ENCODE measurements at regions not wholly inside any gene's neighbourhood (a gene's known extent, or its start where the extent isn't known, plus 50 kb on each side); places are given as distances from the start of the nearest gene placed in this dataset.

DNA sequence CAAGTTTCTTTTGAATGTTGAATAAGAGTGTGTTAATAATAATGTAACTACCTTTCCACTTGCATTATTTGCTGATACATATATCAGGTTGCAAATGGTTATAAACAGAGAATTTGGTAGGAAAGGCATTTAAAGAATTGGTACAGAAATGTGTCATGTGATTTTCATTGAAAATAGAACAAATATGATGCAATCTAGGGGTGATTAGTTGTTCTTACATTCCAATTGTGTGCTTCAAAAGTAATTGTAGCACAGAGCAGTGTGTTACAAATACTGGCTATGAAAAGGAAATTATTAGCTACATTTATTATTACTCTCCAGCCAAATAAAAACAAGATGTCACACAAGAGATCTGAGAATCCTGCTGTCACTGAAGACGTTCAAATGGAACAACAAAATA, 61.8 kb upstream of the PRDM9 start:
- Mint-ChIP-seq H3K4me3 (no peak overlapping the region), H3K4me1 (no peaks in the 10 kb centered on the region), H3K27ac (no peak overlapping the region), H3K27me3 (no peaks in the 10 kb centered on the region), H3K9me3 (ENCODE audit: insufficient read depth) (peaks cover 6% of the 10 kb centered on the region)
- Histone ChIP-seq H2AFZ (ENCODE audit: insufficient read depth, low read depth, low read length, poor library complexity, severe bottlenecking) (no peak overlapping the region), H3K9ac (ENCODE audit: low read length) (no peak overlapping the region), H3K4me1 (ENCODE audit: control insufficient read depth in 2 of 2, insufficient read depth in 2 of 2, low read length in 2 of 2) (no peaks in the 10 kb centered on the region), H4K20me1 (ENCODE audit: control insufficient read depth, insufficient read depth, low read length, poor library complexity, severe bottlenecking) (no peaks in the 10 kb centered on the region), H3K27ac (ENCODE audit: low read length in 2 of 2) (no peak overlapping the region), H3K4me2 (replicated peaks; ENCODE audit: low read depth, low read length, poor library complexity, severe bottlenecking) (no peak overlapping the region), H3K4me3 (ENCODE audit: control extremely low read depth in 1 of 5, extremely low read depth in 1 of 5, insufficient read depth in 1 of 5, low read depth in 2 of 5, low read length in 4 of 5) (no peak overlapping the region), H3K27me3 (replicated peaks in 1 of 4; ENCODE audit: control extremely low read depth in 1 of 4, control insufficient read depth in 3 of 4, insufficient read depth in 4 of 4, low read length in 3 of 4) (no peaks in the 10 kb centered on the region), H3K36me3 (replicated peaks in 1 of 2; ENCODE audit: control extremely low read depth in 1 of 2, control insufficient read depth in 1 of 2, extremely low read depth in 1 of 2, insufficient read depth in 2 of 2, low read length in 1 of 2) (no peaks in the 10 kb centered on the region), H3K79me2 (ENCODE audit: control insufficient read depth, insufficient read depth, low read length) (no peaks in the 10 kb centered on the region), H3K9me3 (ENCODE audit: control extremely low read depth in 1 of 3, control insufficient read depth in 2 of 3, insufficient read depth in 1 of 3, low read length in 2 of 3) (peaks cover 0 to 4% (median 0%) of the 10 kb centered on the region in 3 donors)
- ChIA-PET POLR2A (no interaction called here), CTCF (no interaction called here)
- DNase-seq, result no peak
- TF ChIP-seq EZH2 (IDR thresholded peaks at IDR 0.05; ENCODE audit: borderline replicate concordance, insufficient read depth, low read depth, low read length, poor library complexity, severe bottlenecking), result no peak
- TF ChIP-seq, protein P1, sequence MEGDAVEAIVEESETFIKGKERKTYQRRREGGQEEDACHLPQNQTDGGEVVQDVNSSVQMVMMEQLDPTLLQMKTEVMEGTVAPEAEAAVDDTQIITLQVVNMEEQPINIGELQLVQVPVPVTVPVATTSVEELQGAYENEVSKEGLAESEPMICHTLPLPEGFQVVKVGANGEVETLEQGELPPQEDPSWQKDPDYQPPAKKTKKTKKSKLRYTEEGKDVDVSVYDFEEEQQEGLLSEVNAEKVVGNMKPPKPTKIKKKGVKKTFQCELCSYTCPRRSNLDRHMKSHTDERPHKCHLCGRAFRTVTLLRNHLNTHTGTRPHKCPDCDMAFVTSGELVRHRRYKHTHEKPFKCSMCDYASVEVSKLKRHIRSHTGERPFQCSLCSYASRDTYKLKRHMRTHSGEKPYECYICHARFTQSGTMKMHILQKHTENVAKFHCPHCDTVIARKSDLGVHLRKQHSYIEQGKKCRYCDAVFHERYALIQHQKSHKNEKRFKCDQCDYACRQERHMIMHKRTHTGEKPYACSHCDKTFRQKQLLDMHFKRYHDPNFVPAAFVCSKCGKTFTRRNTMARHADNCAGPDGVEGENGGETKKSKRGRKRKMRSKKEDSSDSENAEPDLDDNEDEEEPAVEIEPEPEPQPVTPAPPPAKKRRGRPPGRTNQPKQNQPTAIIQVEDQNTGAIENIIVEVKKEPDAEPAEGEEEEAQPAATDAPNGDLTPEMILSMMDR (IDR thresholded peaks at IDR 0.05), result no peak
- no peak for ATAC-seq (ENCODE audit: low read depth)
- WGBS (ENCODE audit: insufficient coverage), result no CpG with 5 or more reads among the region's 1 CpG
- intact Hi-C loops (cut with micrococcal nuclease), result no loop called here

DNA sequence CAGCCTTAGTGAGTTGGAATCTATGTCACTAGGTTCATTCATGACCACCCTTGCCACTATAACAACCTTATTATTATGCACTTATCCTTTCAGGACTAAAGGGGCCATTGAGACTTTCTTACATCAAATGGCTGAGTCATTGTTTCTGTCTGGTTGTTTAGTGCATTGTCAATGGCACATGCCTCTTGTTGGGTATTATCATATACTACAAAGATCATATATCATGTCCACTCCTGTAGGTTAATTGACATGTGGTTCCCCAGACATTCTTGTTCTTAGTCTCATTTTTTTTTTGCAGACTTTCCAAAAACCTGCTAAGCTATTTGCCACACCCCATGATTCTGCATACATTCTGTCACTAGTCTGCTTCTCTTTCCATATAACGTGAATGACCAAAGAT, 66.7 kb upstream of the PRDM9 start:
- H3K4me2 ChIP-seq (replicated peaks; ENCODE audit: low read depth, low read length, poor library complexity, severe bottlenecking), result no peak overlapping the region
- H3K27ac Mint-ChIP-seq, result no peak overlapping the region
- no peak for ATAC-seq (ENCODE audit: low read depth)
- H3K4me3 ChIP-seq (ENCODE audit: control extremely low read depth in 1 of 5, extremely low read depth in 1 of 5, insufficient read depth in 1 of 5, low read depth in 2 of 5, low read length in 4 of 5), result no peak overlapping the region
- no peaks in the 10 kb centered on the region for H3K27me3 Mint-ChIP-seq
- no peaks in the 10 kb centered on the region for H3K4me1 Mint-ChIP-seq
- 75% methylated on average over 1 of the region's 1 CpG for WGBS (ENCODE audit: insufficient coverage)
- H3K27ac ChIP-seq (ENCODE audit: low read length in 2 of 2), result no peak overlapping the region
- no peaks in the 10 kb centered on the region for H3K4me1 ChIP-seq (ENCODE audit: control insufficient read depth in 2 of 2, insufficient read depth in 2 of 2, low read length in 2 of 2)
- H4K20me1 ChIP-seq (ENCODE audit: control insufficient read depth, insufficient read depth, low read length, poor library complexity, severe bottlenecking), result no peaks in the 10 kb centered on the region
- DNase-seq, result no peak
- H3K27me3 ChIP-seq (replicated peaks in 1 of 4; ENCODE audit: control extremely low read depth in 1 of 4, control insufficient read depth in 3 of 4, insufficient read depth in 4 of 4, low read length in 3 of 4), result no peaks in the 10 kb centered on the region
- no peaks in the 10 kb centered on the region for H3K79me2 ChIP-seq (ENCODE audit: control insufficient read depth, insufficient read depth, low read length)
- peaks cover 0 to 4% (median 0%) of the 10 kb centered on the region in 3 donors for H3K9me3 ChIP-seq (ENCODE audit: control extremely low read depth in 1 of 3, control insufficient read depth in 2 of 3, insufficient read depth in 1 of 3, low read length in 2 of 3)
- no peak overlapping the region for H2AFZ ChIP-seq (ENCODE audit: insufficient read depth, low read depth, low read length, poor library complexity, severe bottlenecking)
- no peaks in the 10 kb centered on the region for H3K36me3 ChIP-seq (replicated peaks in 1 of 2; ENCODE audit: control extremely low read depth in 1 of 2, control insufficient read depth in 1 of 2, extremely low read depth in 1 of 2, insufficient read depth in 2 of 2, low read length in 1 of 2)
- CTCF ChIA-PET, result no interaction called here
- peaks cover 5% of the 10 kb centered on the region for H3K9me3 Mint-ChIP-seq (ENCODE audit: insufficient read depth)
- H3K4me3 Mint-ChIP-seq, result no peak overlapping the region
- POLR2A ChIA-PET, result no interaction called here
- no peak for TF ChIP-seq EZH2 (IDR thresholded peaks at IDR 0.05; ENCODE audit: borderline replicate concordance, insufficient read depth, low read depth, low read length, poor library complexity, severe bottlenecking)
- TF ChIP-seq, protein P1 (IDR thresholded peaks at IDR 0.05), result no peak
- H3K9ac ChIP-seq (ENCODE audit: low read length), result no peak overlapping the region
- intact Hi-C loops (cut with micrococcal nuclease), result no loop called here
